ENCODE measurements at regions not wholly inside any gene's neighbourhood (a gene's known extent, or its start where the extent isn't known, plus 50 kb on each side); places are given as distances from the start of the nearest gene placed in this dataset.

DNA sequence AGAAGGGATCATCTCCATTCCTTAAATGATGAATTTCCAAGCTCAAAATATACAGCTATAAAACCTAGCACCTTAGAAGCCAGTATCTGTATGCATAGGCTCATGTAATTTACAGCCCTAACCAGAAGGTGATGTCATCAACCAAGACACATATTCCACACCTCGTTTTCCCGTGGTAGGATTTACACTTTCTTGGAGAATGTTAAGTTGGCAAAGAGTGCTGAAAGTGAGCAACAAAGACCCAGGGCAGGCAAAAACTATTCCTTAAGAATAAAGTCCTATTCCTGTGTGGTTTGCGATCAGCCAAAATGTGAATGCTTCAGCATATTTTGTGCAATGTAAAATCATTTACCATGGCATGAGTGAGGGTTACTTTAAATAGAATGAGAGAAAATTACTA, 247.1 kb downstream of the OSR1 start:
- TF ChIP-seq, protein P1, sequence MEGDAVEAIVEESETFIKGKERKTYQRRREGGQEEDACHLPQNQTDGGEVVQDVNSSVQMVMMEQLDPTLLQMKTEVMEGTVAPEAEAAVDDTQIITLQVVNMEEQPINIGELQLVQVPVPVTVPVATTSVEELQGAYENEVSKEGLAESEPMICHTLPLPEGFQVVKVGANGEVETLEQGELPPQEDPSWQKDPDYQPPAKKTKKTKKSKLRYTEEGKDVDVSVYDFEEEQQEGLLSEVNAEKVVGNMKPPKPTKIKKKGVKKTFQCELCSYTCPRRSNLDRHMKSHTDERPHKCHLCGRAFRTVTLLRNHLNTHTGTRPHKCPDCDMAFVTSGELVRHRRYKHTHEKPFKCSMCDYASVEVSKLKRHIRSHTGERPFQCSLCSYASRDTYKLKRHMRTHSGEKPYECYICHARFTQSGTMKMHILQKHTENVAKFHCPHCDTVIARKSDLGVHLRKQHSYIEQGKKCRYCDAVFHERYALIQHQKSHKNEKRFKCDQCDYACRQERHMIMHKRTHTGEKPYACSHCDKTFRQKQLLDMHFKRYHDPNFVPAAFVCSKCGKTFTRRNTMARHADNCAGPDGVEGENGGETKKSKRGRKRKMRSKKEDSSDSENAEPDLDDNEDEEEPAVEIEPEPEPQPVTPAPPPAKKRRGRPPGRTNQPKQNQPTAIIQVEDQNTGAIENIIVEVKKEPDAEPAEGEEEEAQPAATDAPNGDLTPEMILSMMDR (IDR thresholded peaks at IDR 0.05; ENCODE audit: borderline replicate concordance, extremely low read depth, low read length, poor library complexity, severe bottlenecking), result no peak
- TF ChIP-seq EZH2 (IDR thresholded peaks at IDR 0.05; ENCODE audit: borderline replicate concordance, low read depth, low read length, severe bottlenecking), result no peak
